Natural killer cell (primary cell): ENCODE measurements at regions not wholly inside any gene's neighbourhood (a gene's known extent, or its start where the extent isn't known, plus 50 kb on each side); places are given as distances from the start of the nearest gene placed in this dataset.

Source experiments
- ATAC-seq, 3 donors: fragments of 150-1000 bp in 2 of 3; fragments of 200-7000 bp in 1 of 3; cut with Tn5 transposase; 1 replicate in 1 of 3; 2 replicates in 2 of 3; pipeline ENCODE4 v1.10.0; 2021; ENCODE audit warnings: mild to moderate bottlenecking in 2 of 3, moderate library complexity in 2 of 3
- DNase-seq, 2 donors: peaks; one replicate each; pipeline versions ENCODE4 v3.0.0 to v3.0.0-alpha.2; 2013 to 2021; ENCODE audit warnings: mixed read lengths in 1 of 2
- H3K27ac ChIP-seq: one replicate; pipeline ENCODE4 v1.5.1; 2013; ENCODE audit warnings: mild to moderate bottlenecking, low read length
- H3K27me3 ChIP-seq: one replicate; pipeline ENCODE4 v1.6.1; 2013; ENCODE audit warnings: low read length; ENCODE audit not compliant: control insufficient read depth, insufficient read depth
- H3K36me3 ChIP-seq: one replicate; pipeline ENCODE4 v1.6.1; 2013; ENCODE audit warnings: low read length; ENCODE audit not compliant: control insufficient read depth, insufficient read depth
- H3K4me1 ChIP-seq: one replicate; pipeline ENCODE4 v1.6.1; 2013; ENCODE audit warnings: low read length; ENCODE audit not compliant: control insufficient read depth, insufficient read depth
- H3K4me3 ChIP-seq: one replicate; pipeline ENCODE4 v1.5.1; 2013; ENCODE audit warnings: low read length
- H3K9me3 ChIP-seq: one replicate; pipeline ENCODE4 v1.6.1; 2013; ENCODE audit warnings: low read length; ENCODE audit not compliant: control insufficient read depth, insufficient read depth
- H3K27ac Mint-ChIP-seq, 2 donors: one replicate each; pipeline ENCODE4 v1.8.0; 2022; ENCODE audit warnings: mild to moderate bottlenecking in 2 of 2, mixed read lengths in 2 of 2, moderate library complexity in 1 of 2
- H3K27me3 Mint-ChIP-seq, 2 donors: one replicate each; pipeline ENCODE4 v1.8.0; 2022; ENCODE audit warnings: low read depth in 2 of 2, mixed read lengths in 2 of 2
- H3K36me3 Mint-ChIP-seq: one replicate; pipeline ENCODE4 v1.8.0; 2022; ENCODE audit warnings: mixed read lengths
- H3K4me1 Mint-ChIP-seq, 2 donors: one replicate each; pipeline ENCODE4 v1.8.0; 2022; ENCODE audit warnings: mixed read lengths in 2 of 2
- H3K4me3 Mint-ChIP-seq: one replicate; pipeline ENCODE4 v1.8.0; 2022; ENCODE audit warnings: mild to moderate bottlenecking, moderate library complexity, mixed read lengths
- H3K9me3 Mint-ChIP-seq, 2 donors: one replicate each; pipeline ENCODE4 v1.8.0; 2022; ENCODE audit warnings: mixed read lengths in 2 of 2
- WGBS: methylation state at CpG from one replicate; pipeline ENCODE4 v1.1.7; 2013; ENCODE audit warnings: missing lambda C conversion rate; ENCODE audit not compliant: insufficient coverage; 5-methylcytosine and 5-hydroxymethylcytosine counted together
- intact Hi-C: fragments of 100-400 bp; cut with micrococcal nuclease; formaldehyde crosslinking; loops from one replicate; pipeline ENCODE4 v1.14.2; 2022
- TF ChIP-seq, protein P1 (sequence below): fragments of 200-600 bp; IDR thresholded peaks from one replicate; pipeline ENCODE4 v1.8.0; 2022; ENCODE audit warnings: antibody characterized with exemption

DNA sequence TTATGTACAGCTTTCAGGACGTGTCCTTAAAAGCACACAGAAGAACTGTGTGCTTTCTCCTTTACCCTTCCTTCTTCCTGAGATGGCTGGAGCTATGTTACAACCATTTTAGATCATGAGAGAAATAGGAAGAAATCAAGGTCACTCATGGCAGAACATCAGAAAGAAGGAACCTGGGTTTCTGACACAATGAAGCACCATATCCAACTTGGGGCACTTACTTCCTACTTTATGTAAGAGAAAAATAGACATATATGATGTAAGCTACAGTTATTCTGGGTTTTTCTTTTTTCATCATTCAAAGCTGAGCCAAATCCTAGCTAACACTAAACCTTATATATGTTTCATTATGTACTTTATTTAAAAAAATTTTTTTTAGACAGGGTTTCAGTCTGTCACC is 79.5 kb downstream of the FAM161A start:
- TF ChIP-seq, protein P1, sequence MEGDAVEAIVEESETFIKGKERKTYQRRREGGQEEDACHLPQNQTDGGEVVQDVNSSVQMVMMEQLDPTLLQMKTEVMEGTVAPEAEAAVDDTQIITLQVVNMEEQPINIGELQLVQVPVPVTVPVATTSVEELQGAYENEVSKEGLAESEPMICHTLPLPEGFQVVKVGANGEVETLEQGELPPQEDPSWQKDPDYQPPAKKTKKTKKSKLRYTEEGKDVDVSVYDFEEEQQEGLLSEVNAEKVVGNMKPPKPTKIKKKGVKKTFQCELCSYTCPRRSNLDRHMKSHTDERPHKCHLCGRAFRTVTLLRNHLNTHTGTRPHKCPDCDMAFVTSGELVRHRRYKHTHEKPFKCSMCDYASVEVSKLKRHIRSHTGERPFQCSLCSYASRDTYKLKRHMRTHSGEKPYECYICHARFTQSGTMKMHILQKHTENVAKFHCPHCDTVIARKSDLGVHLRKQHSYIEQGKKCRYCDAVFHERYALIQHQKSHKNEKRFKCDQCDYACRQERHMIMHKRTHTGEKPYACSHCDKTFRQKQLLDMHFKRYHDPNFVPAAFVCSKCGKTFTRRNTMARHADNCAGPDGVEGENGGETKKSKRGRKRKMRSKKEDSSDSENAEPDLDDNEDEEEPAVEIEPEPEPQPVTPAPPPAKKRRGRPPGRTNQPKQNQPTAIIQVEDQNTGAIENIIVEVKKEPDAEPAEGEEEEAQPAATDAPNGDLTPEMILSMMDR = no peak
- DNase-seq = no peak
- Histone ChIP-seq H3K36me3 (no peaks in the 10 kb centered on the region), H3K4me1 (no peaks in the 10 kb centered on the region), H3K9me3 (no peaks in the 10 kb centered on the region), H3K27me3 (no peaks in the 10 kb centered on the region), H3K27ac (no peak overlapping the region), H3K4me3 (no peak overlapping the region)
- intact Hi-C loops = no loop called here
- H3K27me3 Mint-ChIP-seq = peaks cover 28 to 44% of the 10 kb centered on the region in 2 donors
- H3K4me1 Mint-ChIP-seq = no peaks in the 10 kb centered on the region
- H3K9me3 Mint-ChIP-seq = no peaks in the 10 kb centered on the region
- H3K4me3 Mint-ChIP-seq = no peak overlapping the region
- no CpG with 5 or more reads among the region's 1 CpG for WGBS
- H3K27ac Mint-ChIP-seq = no peak overlapping the region
- H3K36me3 Mint-ChIP-seq = no peaks in the 10 kb centered on the region
- ATAC-seq = no peak

DNA sequence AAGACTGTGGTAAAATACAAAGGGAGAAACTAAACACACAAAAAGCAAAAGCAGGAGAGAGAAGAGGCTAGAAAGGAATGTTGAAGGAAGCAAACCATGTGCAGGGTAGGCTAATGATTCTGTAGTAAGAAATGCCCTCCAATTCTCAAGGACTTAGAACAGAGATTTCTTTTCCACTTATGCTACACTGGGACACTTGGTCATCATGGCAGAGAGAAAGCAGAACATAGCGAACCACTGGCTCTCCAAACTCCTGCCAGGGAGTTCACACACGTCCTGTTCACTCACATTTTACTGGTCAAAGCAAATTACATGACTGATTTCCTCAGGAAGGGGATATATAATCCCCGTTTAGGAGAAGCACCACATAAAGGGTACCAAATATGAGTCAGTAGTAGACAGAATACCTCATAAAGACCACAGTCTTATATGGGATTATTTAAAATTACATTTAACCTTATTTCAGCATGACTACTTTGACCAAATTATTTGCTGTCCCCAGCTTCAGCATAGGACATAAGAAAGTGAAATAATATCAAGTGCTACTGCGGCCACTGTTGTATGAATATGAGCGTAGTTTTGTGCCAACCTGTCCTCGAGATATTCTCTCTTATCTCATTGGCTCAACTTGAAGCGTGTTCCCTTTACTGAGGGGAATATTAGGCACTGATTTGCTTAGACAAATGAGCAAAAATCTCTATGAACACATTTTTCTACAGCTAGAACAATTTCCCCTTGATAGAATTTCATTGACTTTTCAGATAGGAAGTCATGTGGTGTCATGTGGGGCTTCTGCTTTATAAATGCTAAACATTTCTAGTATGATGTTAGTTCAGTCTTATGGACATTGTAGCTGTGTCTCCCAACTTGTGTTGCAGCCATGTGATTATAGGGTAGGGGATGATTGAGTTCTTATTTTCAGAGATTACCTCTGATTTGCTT is 81.7 kb downstream of the FAM161A start:
- H3K27ac ChIP-seq = no peak overlapping the region
- Mint-ChIP-seq H3K36me3 (no peaks in the 10 kb centered on the region), H3K27me3 (peaks cover 19 to 28% of the 10 kb centered on the region in 2 donors), H3K4me1 (no peaks in the 10 kb centered on the region), H3K27ac (no peak overlapping the region), H3K4me3 (no peak overlapping the region), H3K9me3 (no peaks in the 10 kb centered on the region)
- no peaks in the 10 kb centered on the region for H3K27me3 ChIP-seq
- no peak for ATAC-seq
- H3K4me1 ChIP-seq = no peaks in the 10 kb centered on the region
- WGBS = 85% methylated on average over 6 of the region's 7 CpGs
- H3K9me3 ChIP-seq = no peaks in the 10 kb centered on the region
- no peaks in the 10 kb centered on the region for H3K36me3 ChIP-seq
- no peak for DNase-seq
- TF ChIP-seq, protein P1 = no peak
- H3K4me3 ChIP-seq = no peak overlapping the region
- intact Hi-C loops = no loop called here

DNA sequence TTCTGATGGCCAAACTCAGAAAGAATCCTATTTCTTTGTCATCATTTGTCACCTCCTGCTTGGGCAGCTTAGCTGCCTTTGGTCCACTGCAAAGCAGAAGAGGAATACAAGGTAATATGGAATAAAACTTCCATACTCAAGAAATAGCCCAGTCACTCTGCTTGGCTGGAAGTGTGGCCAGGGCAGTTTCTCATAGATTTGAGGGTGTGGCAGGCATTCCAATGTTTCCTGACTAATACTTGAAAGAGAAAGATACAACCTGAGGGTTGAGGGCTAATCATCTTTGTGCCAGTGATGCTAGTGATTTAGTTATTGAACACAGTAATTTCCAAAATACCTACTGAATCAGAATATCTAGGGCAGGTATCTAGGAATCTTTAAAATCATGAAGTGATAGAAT is 83.1 kb downstream of the FAM161A start:
- intact Hi-C loops = no loop called here
- Mint-ChIP-seq H3K4me1 (no peaks in the 10 kb centered on the region), H3K27ac (no peak overlapping the region), H3K4me3 (no peak overlapping the region), H3K27me3 (peaks cover 10 to 14% of the 10 kb centered on the region in 2 donors), H3K36me3 (no peaks in the 10 kb centered on the region), H3K9me3 (no peaks in the 10 kb centered on the region)
- Histone ChIP-seq H3K27ac (no peak overlapping the region), H3K4me3 (no peak overlapping the region), H3K4me1 (no peaks in the 10 kb centered on the region), H3K27me3 (no peaks in the 10 kb centered on the region), H3K36me3 (no peaks in the 10 kb centered on the region), H3K9me3 (no peaks in the 10 kb centered on the region)
- DNase-seq (no peak), ATAC-seq (no peak)
- TF ChIP-seq, protein P1 = no peak

DNA sequence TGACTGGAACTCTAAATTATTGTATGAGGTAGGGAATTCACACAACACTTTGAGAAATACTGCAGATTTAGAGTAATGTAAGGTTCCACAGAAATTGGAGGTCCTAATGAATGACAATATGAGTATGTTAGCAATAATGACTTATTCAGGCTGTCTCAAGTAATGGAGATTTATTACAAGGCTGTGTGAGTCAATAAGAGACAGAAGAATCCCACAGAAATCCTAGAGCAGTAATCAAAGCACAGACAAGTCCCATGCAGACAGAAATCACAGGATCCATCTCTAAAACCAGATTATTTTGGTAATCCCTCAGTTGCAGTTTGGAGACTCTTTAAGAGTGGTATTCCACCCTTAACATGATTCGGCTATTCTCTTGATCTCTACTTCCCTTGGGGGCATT is 83.6 kb downstream of the FAM161A start:
- H3K27me3 ChIP-seq = no peaks in the 10 kb centered on the region
- no peak overlapping the region for H3K4me3 Mint-ChIP-seq
- intact Hi-C loops = no loop called here
- H3K4me1 Mint-ChIP-seq = no peaks in the 10 kb centered on the region
- DNase-seq (no peak), ATAC-seq (no peak)
- H3K36me3 ChIP-seq = no peaks in the 10 kb centered on the region
- H3K9me3 ChIP-seq = no peaks in the 10 kb centered on the region
- no peak overlapping the region for H3K27ac Mint-ChIP-seq
- TF ChIP-seq, protein P1 = no peak
- no peaks in the 10 kb centered on the region for H3K9me3 Mint-ChIP-seq
- H3K4me3 ChIP-seq = no peak overlapping the region
- peaks cover 7 to 14% of the 10 kb centered on the region in 2 donors for H3K27me3 Mint-ChIP-seq
- 63% methylated on average over 1 of the region's 1 CpG for WGBS
- no peaks in the 10 kb centered on the region for H3K36me3 Mint-ChIP-seq
- H3K27ac ChIP-seq = no peak overlapping the region
- no peaks in the 10 kb centered on the region for H3K4me1 ChIP-seq
